ENCODE measurements at regions not wholly inside any gene's neighbourhood (a gene's known extent, or its start where the extent isn't known, plus 50 kb on each side); places are given as distances from the start of the nearest gene placed in this dataset.

DNA sequence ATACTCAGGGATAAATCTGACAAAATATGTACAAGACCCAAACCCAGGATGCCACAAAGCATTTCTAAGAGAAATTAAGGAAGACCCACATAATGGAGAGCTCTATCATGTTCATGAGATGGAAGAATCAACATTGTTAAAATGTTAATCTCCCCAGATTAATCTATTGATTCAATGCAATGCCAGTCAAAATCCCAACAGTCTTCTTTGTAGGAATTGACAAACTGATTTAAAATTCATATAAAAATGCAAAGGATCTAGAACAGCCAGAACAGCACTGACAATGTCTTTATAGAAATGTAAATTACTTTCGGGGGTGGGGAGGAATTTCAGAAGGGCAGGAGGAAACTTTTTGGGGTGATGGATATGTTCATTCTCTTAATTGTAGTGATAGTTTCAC, 281.6 kb upstream of the SEMA6A start:
- TF ChIP-seq CTCF (IDR thresholded peaks at IDR 0.05 in 2 of 3, conservative IDR thresholded peaks at IDR 0.05 in 1 of 3; ENCODE audit: control insufficient read depth in 2 of 3, extremely low read depth in 1 of 3, insufficient read depth in 1 of 3, low read depth in 3 of 3, low read length in 3 of 3) (no peak), JUNB (IDR thresholded peaks at IDR 0.05) (no peak), ATF3 (IDR thresholded peaks at IDR 0.05; ENCODE audit: borderline replicate concordance, extremely low read depth, low read depth, low read length) (no peak), HDGF (IDR thresholded peaks at IDR 0.05) (no peak), POLR2A (IDR thresholded peaks at IDR 0.05; ENCODE audit: low read depth, low read length) (no peak), HCFC1 (IDR thresholded peaks at IDR 0.05; ENCODE audit: low read length) (no peak), NFYB (IDR thresholded peaks at IDR 0.05; ENCODE audit: insufficient read depth, low read depth, low read length) (no peak), ZNF384 (IDR thresholded peaks at IDR 0.05; ENCODE audit: borderline replicate concordance, low read depth, low read length) (no peak), CEBPZ (IDR thresholded peaks at IDR 0.05; ENCODE audit: low read depth, low read length) (no peak), ATF7 (IDR thresholded peaks at IDR 0.05; ENCODE audit: low read depth) (no peak), ZSCAN29 (IDR thresholded peaks at IDR 0.05) (no peak), ATF2 (IDR thresholded peaks at IDR 0.05; ENCODE audit: low read length) (no peak), ELK1 (IDR thresholded peaks at IDR 0.05; ENCODE audit: low read depth, low read length) (no peak), YY1 (IDR thresholded peaks at IDR 0.05; ENCODE audit: low read depth, low read length) (no peak)

Data from GM12878 (cell line).